ENCODE measurements at regions not wholly inside any gene's neighbourhood (a gene's known extent, or its start where the extent isn't known, plus 50 kb on each side); places are given as distances from the start of the nearest gene placed in this dataset.

GRCh38 chr1:192265516-192266173 lies 51.1 kb upstream of the RGS21 start:
- TF ChIP-seq CTCF (IDR thresholded peaks at IDR 0.05) (no peak), RARB (CRISPR knock-in tag; IDR thresholded peaks at IDR 0.05) (no peak), RFX5 (IDR thresholded peaks at IDR 0.05) (no peak), PHF8 (IDR thresholded peaks at IDR 0.05; ENCODE audit: borderline replicate concordance, low read depth) (no peak), POLR2A (IDR thresholded peaks at IDR 0.05; ENCODE audit: low read length) (no peak), EP300 (IDR thresholded peaks at IDR 0.05) (no peak), KDM1A (IDR thresholded peaks at IDR 0.05; ENCODE audit: low read depth) (no peak), POLR2AphosphoS2 (conservative IDR thresholded peaks at IDR 0.05; ENCODE audit: low read length) (no peak), USF2 (IDR thresholded peaks at IDR 0.05) (no peak)
